Left lobe of liver (tissue), 2 donors: ENCODE measurements at regions not wholly inside any gene's neighbourhood (a gene's known extent, or its start where the extent isn't known, plus 50 kb on each side); places are given as distances from the start of the nearest gene placed in this dataset.
A peak's percentile ranks its signal among the peaks of the same experiment; 100 is the strongest.

ENCODE experiments used
- ATAC-seq: fragments of 200-7000 bp; cut with Tn5 transposase; one replicate; pipeline ENCODE4 v1.9.1; 2020; ENCODE audit warnings: mild to moderate bottlenecking, moderate library complexity
- DNase-seq: peaks from one replicate; pipeline ENCODE4 v3.0.0-alpha.2; 2020; ENCODE audit warnings: low spot score
- donor health status: DM: no; HTN: no; CAD: no; lungs with moderate emphysema.
- donor health status: DM: no; HTN: yes; CAD: no.

GRCh38 chr2:16021611-16022363 is 81.4 kb downstream of the MYCN start:
- DNase-seq = no peak
- no peak for ATAC-seq

GRCh38 chr2:16020389-16021008 is 80.1 kb downstream of the MYCN start:
- no peak for ATAC-seq
- no peak for DNase-seq

DNA sequence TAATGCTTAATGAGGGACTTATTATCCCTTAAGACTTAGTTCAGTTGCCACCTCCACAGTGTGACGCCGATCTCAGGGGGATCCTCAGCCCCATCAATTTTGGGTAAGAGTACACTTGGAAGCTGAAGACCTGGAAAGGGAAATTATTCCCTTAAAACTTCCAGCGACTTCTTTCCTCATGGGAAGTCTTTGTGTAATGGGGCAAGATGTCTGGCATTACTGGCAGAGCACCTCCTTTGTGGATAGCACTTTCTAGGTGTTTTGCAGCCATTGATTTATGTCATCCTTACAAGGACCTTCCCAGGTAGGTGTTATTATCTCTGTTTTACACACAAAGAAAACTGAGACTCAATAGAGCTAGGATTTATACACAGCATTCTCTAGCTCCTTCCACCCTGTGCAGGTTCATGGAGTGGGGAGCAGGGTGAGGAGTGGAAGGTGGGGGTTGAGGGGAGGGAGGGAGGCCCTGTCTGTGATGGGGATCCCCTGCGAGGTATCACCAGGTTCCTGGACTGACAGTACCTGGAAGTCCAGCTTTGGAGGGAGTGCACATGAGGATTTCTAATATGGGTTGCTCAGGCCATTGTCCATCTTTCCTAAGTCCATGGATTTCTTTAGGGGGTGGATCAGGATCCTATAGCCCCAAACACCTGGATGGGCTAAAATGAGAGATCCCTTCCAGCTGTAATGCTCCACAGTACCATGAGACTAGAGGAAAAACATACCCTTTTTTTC is 79.4 kb downstream of the MYCN start:
- ATAC-seq (no peak), DNase-seq (no peak)

GRCh38 chr2:16019060-16019480 is 78.7 kb downstream of the MYCN start:
- no peak for ATAC-seq
- no peak for DNase-seq

- DNase-seq (no peak), ATAC-seq (no peak)
Measured at GRCh38 chr2:16018277-16019059, 78.1 kb downstream of the MYCN start.

DNA sequence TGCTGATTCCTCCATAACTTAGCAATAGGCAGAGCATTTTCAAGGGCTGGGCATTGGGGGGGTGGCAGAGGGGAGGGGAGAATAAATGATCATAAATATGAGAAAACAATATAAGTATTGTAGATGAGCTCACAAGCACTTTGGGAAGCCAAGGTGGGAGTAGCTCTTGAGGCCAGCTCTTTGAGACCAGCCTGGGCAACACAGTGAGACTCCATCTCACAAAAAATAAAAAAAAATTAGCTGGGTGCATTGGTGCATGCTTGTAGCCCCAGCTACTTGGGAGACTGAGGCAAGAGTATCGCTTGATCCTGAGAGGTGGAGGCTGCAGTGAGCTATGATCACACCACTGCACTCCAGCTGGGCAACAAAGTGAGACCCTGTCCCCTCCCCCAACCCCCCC is 75.9 kb downstream of the MYCN start:
- no peak for DNase-seq
- ATAC-seq = no peak

GRCh38 chr2:16015903-16016265 is 75.5 kb downstream of the MYCN start:
- no peak for DNase-seq
- no peak for ATAC-seq

GRCh38 chr2:16015210-16015902 is 75.0 kb downstream of the MYCN start:
- DNase-seq = no peak
- ATAC-seq = peak; percentile 69

- no peak for ATAC-seq
- no peak for DNase-seq
Measured at GRCh38 chr2:16014802-16015201, 74.5 kb downstream of the MYCN start.

DNA sequence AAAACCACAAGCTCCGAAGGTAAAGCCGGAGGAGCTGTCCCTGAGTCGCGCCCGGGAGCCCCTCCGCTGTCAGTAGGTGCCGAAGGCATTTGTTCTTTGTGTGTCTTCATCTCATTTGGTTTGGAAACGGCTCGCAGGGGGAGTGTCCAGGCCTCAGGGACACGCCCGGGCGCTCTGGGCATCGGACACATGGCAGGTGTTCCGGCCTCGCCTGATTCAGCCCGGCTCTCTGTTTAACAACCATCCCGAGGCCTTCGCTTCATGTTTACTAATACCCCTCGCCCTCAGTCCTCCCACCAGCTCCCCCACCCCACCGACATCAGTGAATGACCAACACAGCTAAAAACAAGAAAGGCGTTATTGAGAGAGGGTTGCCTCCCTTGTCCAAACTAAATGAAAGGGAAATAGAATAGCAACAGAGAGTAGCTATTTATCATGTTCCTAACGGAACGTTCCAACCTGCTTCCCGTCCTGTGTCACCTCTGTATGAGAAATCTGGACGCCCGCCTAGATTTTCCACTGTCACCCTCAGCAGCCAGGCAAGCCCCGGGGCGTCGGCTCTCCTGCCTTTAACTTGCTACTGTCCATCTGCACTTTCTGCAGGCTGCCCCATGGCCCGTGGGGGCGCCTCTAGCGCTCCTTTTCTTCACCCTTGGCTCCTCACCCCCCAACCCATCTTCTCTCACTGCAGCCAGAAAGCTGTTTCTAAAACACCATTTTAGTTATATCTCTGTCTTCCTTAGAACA is 73.9 kb downstream of the MYCN start:
- DNase-seq = no peak
- ATAC-seq = peak; percentile 54

DNA sequence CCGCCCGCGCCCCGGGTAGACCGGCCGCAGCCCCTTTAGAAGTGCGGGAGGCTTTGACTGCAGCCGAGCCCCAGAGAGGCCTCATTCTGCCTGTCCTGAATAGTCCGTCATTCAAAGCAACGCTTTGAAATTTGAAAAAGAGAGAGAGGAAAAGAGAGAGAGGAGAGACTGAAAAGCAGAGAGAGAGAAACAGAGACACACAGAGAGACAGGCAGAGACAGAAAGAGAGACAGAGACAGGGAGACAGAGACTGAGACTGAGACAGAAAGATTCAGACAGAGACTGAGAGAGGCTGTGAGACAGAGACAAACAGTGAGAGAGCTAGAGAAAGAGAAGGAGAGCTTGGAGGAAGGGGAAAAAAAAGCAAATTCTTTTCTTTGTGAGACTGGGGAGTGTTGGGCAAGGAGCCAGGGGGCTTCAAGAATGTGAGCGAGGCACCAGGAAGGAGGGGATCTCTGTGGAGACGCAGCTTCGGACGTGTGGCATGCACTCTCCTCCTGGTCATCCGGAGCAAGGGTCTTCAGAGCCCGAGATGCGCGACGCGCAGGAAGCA is 73.1 kb downstream of the MYCN start:
- ATAC-seq (no peak), DNase-seq (no peak)

DNA sequence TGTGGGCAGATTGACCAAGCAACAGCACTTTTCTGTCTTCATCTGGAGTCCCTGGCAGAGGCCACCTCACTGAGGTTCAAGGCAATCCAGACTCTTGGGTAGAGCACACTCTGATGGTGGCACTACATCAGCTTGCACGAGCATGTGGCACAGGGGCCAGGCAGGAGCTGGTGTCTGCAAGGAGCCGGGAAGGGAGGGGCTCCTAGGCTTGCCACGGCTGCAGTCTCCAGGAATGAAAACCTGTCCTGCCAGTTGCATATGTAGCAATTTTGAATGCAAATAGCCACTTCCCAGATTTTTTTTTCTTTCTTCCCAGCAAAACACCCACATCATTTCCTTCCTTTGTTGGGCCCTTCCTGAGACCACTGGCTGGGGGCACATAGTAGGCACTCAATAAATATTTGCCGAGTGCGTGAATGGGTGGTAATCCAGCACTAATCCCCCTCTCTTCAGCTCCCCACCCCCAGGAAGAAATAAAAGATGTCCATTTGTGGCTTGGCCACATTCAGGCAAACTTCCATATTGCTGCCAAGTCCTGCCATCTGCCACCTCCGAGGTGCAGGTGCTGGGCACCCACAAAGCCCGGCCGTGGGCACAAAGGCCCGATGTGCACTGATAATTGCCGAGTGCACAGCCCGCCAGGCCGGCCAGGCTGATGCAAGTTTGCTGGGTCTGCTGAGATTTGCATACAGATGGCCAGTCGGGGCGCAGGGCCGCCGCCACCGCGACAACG is 72.4 kb downstream of the MYCN start:
- ATAC-seq (no peak), DNase-seq (no peak)

GRCh38 chr2:16012029-16012596 is 71.8 kb downstream of the MYCN start:
- no peak for ATAC-seq
- no peak for DNase-seq

DNA sequence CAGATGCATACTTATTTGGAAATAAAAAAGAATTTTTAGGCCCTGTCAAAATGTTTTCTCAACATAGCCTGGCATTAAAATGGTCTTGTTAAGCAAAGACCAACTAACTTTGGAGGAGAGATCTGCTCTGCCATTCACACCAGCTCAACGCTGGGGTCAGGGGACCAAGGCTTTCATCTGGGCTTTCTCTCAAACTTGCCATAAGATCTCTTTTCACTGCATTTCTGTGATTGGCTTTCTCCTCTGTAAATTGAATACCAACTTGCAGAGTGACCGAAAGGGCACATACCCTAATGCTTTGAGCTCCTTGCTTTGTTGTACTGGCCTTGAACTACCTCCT is 71.2 kb downstream of the MYCN start:
- ATAC-seq (no peak), DNase-seq (no peak)

GRCh38 chr2:16010951-16011620 is 70.7 kb downstream of the MYCN start:
- no peak for DNase-seq
- no peak for ATAC-seq

- ATAC-seq = no peak
Measured at GRCh38 chr2:16010011-16010410, 69.7 kb downstream of the MYCN start.

DNA sequence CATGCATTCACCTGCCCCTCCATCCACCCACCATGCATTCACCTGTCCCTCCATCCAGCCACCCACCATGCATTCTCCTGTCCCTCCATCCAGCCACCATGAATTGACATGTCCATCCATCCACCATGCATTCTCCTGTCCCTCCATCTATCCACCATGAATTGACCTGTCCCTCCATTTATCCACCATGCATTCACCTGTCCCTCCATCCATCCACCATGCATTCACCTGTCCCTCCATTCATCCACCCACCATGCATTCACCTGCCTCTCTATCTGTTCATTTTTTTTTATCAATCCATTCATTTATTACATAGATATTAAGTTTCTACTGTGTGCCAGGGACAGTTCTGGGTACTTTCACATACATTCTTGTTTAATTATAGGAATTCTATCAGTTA is 69.2 kb downstream of the MYCN start:
- DNase-seq (no peak), ATAC-seq (no peak)

More at GRCh38 chr2:16010011-16010410, 69.7 kb downstream of the MYCN start:
- DNase-seq = no peak

GRCh38 chr2:16008856-16009255 is 68.5 kb downstream of the MYCN start:
- DNase-seq = no peak
- ATAC-seq = no peak
